ENCODE measurements at regions not wholly inside any gene's neighbourhood (a gene's known extent, or its start where the extent isn't known, plus 50 kb on each side); places are given as distances from the start of the nearest gene placed in this dataset.

DNA sequence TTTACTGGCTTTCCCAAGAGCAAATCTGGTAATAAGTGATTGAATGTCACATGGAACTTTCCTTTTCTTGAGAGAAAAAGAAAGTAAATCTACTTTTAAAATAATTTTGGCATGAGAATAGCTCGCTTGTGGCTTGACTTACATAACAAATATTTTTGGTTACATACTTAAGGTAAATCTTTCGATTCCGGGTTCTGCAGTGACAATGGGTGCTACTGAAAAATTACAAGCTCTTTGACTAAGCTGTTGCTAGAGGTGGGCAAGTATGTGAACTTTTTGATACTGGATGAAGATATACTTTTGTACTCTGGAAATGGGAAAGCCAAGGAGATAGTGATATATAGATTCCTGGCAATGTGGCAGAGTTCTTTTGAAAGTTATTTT, 51.9 kb upstream of the OTOL1 start:
- no peak for DNase-seq (ENCODE audit: low spot score)

DNA sequence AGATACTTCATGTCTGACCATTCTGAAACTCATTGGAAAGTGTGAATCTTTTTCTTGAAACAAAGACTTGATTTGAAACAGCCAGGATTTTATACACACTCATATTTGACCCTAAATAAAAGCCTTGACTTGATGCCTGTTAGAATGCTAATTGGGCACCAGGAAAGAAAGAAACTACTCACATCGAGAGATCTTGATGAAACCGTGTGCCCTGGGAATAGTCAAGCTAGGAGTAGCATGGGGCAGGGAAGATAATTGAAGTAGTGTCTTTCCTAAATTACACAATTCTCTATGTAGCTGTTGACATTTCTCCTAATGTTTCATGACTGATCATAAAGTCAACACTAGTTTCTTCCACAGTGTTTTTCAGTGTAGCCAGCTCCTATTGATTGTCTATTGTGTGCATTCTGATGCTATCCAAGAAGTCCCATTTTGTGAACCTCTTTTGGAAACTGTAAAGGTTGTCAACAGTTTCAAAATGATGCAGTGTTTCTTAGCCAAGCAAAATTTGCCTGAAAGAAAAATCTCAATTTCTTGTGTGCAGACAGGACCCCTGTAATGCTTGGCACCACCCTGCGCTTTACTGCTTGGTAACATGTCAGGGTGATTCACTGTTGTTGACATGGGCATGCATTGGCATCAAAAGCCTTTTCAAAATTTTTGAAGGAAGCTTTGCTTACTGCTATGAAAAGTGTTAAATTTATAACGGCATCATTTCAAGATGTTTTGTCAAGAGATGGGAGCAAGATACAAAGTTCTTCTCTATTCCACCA, 52.5 kb upstream of the OTOL1 start:
- no peak for DNase-seq (ENCODE audit: low spot score)

DNA sequence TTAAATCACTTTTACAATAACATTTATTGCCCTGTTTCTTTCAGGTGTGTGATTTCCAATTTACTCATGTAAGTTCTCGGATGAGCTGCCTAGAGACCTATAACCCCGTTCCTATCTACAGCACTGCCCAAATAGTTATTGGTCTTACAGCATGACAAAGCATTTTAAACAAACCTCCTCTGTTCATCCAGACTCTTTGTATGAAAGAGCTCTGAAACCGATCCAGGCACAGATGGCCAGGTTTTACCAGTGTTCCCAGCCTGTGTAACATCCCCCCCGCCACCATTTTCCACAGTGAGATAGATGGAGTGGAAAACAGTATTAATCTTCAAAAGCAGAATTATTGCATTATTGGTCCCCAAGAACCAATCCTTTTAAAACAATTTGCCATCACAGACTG, 59.0 kb upstream of the SPTSSB start:
- no peak for DNase-seq (ENCODE audit: low spot score)

DNA sequence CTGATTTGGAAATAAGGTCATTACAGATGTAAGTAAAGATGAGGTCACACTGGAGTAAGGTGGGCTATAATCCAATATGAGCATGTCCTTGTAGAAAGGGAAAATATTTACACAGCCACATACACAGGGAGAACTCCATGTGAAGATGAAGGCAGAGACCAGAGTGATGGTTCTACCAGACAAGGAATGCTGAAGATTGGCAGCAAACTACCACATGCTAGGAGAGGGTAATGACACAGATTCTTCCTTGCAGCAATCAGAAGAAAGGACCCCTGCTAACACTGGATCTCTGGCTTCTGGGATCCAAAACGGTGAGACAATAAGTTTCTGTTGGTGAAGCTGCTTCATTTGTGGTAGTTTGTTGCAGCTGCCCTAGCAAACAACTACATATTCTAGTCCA, 56.0 kb upstream of the SPTSSB start:
- no peak for DNase-seq (ENCODE audit: low spot score)

DNA sequence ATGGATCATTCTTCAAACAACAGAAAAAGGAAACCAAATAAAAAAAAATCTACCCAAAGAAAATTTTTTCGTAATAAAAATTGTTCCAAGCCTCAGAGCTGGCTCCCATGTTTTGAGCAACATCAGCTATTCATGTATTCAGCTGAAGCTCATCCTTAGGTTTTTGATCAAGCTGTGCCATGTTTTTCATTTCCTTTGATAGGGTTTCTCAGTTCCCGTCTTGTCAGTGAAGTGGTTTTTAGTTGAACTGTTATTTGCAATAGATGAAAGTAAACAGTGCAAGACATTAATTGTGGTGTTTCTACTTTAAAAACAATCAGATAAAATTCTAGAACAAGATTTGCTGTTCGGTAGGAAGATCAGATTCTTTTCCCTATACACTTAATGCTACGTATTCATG, 55.4 kb upstream of the SPTSSB start:
- DNase-seq (ENCODE audit: low spot score), result no peak

DNA sequence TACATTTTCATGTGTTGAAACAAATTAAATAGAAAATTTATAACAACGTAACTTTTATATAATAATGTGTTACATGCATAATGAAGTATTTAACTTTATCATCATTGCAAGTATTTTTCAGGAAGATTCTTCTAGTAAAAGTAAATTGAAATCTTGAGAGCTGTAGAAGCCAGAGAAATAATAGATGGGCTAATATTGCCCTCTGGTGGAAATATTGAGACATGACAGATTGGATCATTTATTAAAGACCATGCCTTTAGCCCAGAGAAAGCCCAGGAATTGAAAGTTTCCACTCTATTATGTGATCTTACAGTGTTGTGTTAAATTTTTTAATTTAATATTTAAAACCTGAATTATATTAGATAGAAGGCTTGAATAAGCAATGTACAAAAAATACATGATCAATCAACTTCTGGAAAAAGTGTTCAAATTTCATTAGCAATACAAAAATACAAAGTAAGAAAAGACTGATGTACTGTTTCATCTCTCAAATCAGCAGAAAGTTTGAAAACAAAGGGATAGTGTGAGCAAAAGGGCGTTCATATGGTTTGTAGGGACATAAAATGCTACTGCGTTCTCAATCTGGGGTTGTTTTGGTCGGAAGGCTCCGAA, 52.7 kb upstream of the SPTSSB start:
- DNase-seq (ENCODE audit: low spot score), result peak; percentile 51

DNA sequence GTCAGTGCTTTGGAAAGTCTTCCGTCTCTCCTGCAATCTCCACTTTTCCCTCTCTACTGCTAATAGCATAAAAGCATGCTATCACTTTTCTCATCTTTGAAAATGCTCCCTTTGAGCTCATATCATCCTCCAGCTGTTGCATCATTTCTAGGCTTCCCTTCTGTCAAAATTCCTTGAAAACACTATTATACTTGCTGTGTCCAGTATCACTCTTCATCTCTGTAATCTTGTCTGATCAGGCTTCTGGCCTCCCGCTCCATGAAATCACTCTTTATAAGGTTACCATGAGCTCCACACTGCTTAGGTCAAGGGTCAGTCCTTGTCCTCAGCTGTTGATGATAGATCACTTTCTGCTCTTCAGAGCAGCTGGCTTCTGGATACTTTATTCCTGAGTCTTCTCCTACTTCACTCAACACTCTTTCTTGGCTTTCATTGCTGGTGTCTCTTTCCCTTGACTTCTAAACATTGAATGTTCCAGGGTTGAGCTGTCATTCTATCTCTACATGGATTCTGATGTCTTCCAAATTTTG, 50.9 kb upstream of the SPTSSB start:
- DNase-seq (ENCODE audit: low spot score), result no peak

Data from kidney tubule cell (primary cell).